Peyer's patch (tissue), 4 donors: ENCODE measurements at regions not wholly inside any gene's neighbourhood (a gene's known extent, or its start where the extent isn't known, plus 50 kb on each side); places are given as distances from the start of the nearest gene placed in this dataset.

Experiments
- CTCF ChIP-seq, 6 experiments: fragments of 450-650 bp in 4 of 6; fragments of 200-600 bp in 2 of 6; sonication (generic) in 1 of 6; IDR thresholded peaks; one replicate each; pipeline ENCODE4 v1.5.1; 2017 to 2019; ENCODE audit warnings: antibody characterized with exemption in 6 of 6, mild to moderate bottlenecking in 3 of 6, moderate library complexity in 1 of 6
- POLR2A ChIP-seq, 2 donors: fragments of 450-650 bp; IDR thresholded peaks; one replicate each; pipeline ENCODE4 v1.5.1; 2017; ENCODE audit warnings: antibody characterized with exemption in 2 of 2, mild to moderate bottlenecking in 2 of 2, moderate library complexity in 2 of 2

GRCh38 chr12:47360771-47361388, 281.1 kb upstream of the AMIGO2 start:
- TF ChIP-seq CTCF (IDR thresholded peaks at IDR 0.05) (no peak), POLR2A (IDR thresholded peaks at IDR 0.05) (no peak)
